Uterus (tissue), 3 donors: ENCODE measurements at regions not wholly inside any gene's neighbourhood (a gene's known extent, or its start where the extent isn't known, plus 50 kb on each side); places are given as distances from the start of the nearest gene placed in this dataset.

ENCODE experiments used
- DNase-seq, 2 donors: peaks; one replicate each; pipeline ENCODE4 v3.0.0-alpha.2; 2019 to 2020
- H3K27ac ChIP-seq, 2 donors: fragments of 200-600 bp; sonication (generic); 1 replicate in 1 of 2; 2 replicates in 1 of 2; pipeline ENCODE4 v1.5.1; 2016 to 2018
- H3K27me3 ChIP-seq, 2 donors: fragments of 200-600 bp; sonication (generic); one replicate each; pipeline ENCODE4 v1.5.1; 2018 to 2019; ENCODE audit warnings: control low read depth in 1 of 2
- H3K36me3 ChIP-seq, 2 donors: fragments of 200-600 bp; sonication (generic); one replicate each; pipeline ENCODE4 v1.5.1; 2019; ENCODE audit warnings: control low read depth in 1 of 2
- H3K4me1 ChIP-seq, 2 donors: fragments of 200-600 bp; sonication (generic); one replicate each; pipeline ENCODE4 v1.5.1; 2018 to 2019; ENCODE audit warnings: control low read depth in 1 of 2
- H3K4me3 ChIP-seq, 2 donors: fragments of 200-600 bp; sonication (generic); 1 replicate in 1 of 2; 2 replicates in 1 of 2; pipeline ENCODE4 v1.5.1; 2018 to 2019; ENCODE audit warnings: mild to moderate bottlenecking in 1 of 2
- H3K9me3 ChIP-seq, 2 donors: fragments of 200-600 bp; sonication (generic); one replicate each; pipeline ENCODE4 v1.5.1; 2019; ENCODE audit warnings: control low read depth in 1 of 2
- POLR2A ChIP-seq, 2 donors: fragments of 450-650 bp; IDR thresholded peaks; one replicate each; pipeline ENCODE4 v1.6.1; 2016; ENCODE audit warnings: antibody characterized with exemption in 2 of 2, mild to moderate bottlenecking in 1 of 2, moderate library complexity in 1 of 2
- intact Hi-C: fragments of 100-400 bp; cut with DNase I; formaldehyde crosslinking; loops from one replicate; pipeline ENCODE4 v1.15.1; 2023; ENCODE audit warnings: low total_unique reads
- TF ChIP-seq, protein P1 (sequence below), 4 experiments: fragments of 200-600 bp in 2 of 4; fragments of 450-650 bp in 2 of 4; sonication (generic) in 2 of 4; IDR thresholded peaks; one replicate each; pipeline ENCODE4 v1.5.1; 2016 to 2019; ENCODE audit warnings: antibody characterized with exemption in 4 of 4, mild to moderate bottlenecking in 2 of 4, moderate library complexity in 1 of 4
- donor health status: DM: yes; HTN: yes; CAD: no.

DNA sequence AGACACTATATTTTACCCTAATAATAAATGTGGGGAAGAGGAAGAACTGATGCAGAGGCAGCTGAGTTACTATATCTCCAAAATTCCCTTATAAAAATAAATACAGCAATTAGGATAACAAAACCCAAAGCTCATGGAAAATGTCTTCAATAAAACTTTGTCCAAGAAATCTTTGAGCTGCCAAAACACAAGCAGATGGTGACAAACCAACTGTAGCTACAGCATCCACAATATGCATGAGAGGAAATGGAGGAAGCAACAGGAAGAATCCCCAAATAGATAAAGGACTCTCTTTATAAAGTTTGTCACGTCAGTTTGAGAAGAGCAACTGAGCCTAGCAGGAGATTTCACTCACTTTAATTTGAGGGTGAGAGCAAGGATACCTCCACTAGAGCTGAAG is 638.2 kb downstream of the IGSF11 start:
- Histone ChIP-seq H3K4me3 (no peak overlapping the region), H3K27ac (no peak overlapping the region), H3K4me1 (no peaks in the 10 kb centered on the region), H3K9me3 (no peaks in the 10 kb centered on the region), H3K27me3 (no peaks in the 10 kb centered on the region), H3K36me3 (no peaks in the 10 kb centered on the region)
- no peak for TF ChIP-seq POLR2A (IDR thresholded peaks at IDR 0.05)
- TF ChIP-seq, protein P1, sequence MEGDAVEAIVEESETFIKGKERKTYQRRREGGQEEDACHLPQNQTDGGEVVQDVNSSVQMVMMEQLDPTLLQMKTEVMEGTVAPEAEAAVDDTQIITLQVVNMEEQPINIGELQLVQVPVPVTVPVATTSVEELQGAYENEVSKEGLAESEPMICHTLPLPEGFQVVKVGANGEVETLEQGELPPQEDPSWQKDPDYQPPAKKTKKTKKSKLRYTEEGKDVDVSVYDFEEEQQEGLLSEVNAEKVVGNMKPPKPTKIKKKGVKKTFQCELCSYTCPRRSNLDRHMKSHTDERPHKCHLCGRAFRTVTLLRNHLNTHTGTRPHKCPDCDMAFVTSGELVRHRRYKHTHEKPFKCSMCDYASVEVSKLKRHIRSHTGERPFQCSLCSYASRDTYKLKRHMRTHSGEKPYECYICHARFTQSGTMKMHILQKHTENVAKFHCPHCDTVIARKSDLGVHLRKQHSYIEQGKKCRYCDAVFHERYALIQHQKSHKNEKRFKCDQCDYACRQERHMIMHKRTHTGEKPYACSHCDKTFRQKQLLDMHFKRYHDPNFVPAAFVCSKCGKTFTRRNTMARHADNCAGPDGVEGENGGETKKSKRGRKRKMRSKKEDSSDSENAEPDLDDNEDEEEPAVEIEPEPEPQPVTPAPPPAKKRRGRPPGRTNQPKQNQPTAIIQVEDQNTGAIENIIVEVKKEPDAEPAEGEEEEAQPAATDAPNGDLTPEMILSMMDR (IDR thresholded peaks at IDR 0.05), result no peak
- intact Hi-C loops, result no loop called here
- DNase-seq, result no peak

DNA sequence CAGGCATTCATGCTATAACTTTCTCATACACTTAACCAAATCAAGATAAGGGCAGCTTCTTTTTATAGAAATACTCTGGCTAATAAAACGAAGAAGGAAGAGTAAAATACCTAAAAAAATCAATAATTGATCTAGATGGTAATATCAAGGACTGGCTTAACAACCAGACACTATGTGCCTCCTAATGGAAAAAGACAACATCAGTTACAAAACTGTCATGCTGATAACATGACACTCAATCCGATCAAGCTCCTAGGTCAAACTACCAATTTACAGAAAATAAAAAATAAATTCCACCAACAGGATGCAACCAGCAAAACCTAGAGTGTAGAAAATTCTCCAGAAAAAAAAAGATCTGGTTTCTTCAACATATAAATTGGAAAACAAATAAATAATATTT is 634.6 kb downstream of the IGSF11 start:
- intact Hi-C loops, result no loop called here
- H3K27ac ChIP-seq, result no peak overlapping the region
- no peaks in the 10 kb centered on the region for H3K27me3 ChIP-seq
- TF ChIP-seq, protein P1 (IDR thresholded peaks at IDR 0.05), result no peak
- no peak for TF ChIP-seq POLR2A (IDR thresholded peaks at IDR 0.05)
- H3K9me3 ChIP-seq, result no peaks in the 10 kb centered on the region
- DNase-seq, result no peak
- H3K36me3 ChIP-seq, result no peaks in the 10 kb centered on the region
- no peak overlapping the region for H3K4me3 ChIP-seq
- H3K4me1 ChIP-seq, result no peaks in the 10 kb centered on the region

DNA sequence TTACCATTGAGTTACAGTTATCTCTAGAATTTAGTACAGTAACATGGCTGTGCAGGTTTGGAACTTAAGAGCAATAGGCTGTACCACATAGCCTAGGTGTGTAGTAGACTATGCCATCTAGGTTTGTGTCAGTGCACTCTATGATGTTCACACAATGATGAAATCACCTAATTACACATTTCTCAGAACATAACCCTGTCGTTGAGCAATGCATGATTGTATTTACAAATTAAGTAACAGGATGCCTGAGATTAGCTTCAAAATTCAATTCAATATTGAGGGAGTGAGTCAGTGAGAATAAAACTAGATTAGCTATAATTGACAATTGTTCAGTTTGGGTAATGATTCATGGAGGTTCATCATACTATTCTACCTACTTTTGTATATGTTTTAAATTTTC is 633.8 kb downstream of the IGSF11 start:
- no peak for DNase-seq
- no peaks in the 10 kb centered on the region for H3K9me3 ChIP-seq
- no peak overlapping the region for H3K4me3 ChIP-seq
- H3K27ac ChIP-seq, result no peak overlapping the region
- intact Hi-C loops, result no loop called here
- TF ChIP-seq, protein P1 (IDR thresholded peaks at IDR 0.05), result no peak
- no peak for TF ChIP-seq POLR2A (IDR thresholded peaks at IDR 0.05)
- H3K27me3 ChIP-seq, result no peaks in the 10 kb centered on the region
- no peaks in the 10 kb centered on the region for H3K36me3 ChIP-seq
- H3K4me1 ChIP-seq, result no peaks in the 10 kb centered on the region

DNA sequence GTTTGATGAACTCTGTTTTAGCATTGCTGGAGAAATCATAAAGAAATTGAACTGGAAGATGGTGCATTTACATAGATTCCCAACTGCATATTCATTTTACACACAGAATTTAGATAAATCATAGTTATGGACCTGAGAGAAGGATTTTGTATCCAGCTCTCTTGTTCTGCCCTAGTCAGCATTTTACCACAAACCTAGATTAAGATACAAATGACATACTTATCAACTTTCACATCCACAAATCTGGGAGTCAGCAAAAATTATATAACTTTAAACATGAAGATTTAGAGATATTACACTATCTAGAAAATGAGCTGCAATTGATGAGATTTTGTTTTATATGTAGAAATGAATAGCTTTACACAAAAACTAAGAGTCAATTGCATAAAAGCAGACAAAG is 632.8 kb downstream of the IGSF11 start:
- DNase-seq, result no peak
- H3K27ac ChIP-seq, result no peak overlapping the region
- no peaks in the 10 kb centered on the region for H3K9me3 ChIP-seq
- no peak for TF ChIP-seq POLR2A (IDR thresholded peaks at IDR 0.05)
- no peaks in the 10 kb centered on the region for H3K36me3 ChIP-seq
- H3K4me1 ChIP-seq, result no peaks in the 10 kb centered on the region
- H3K27me3 ChIP-seq, result no peaks in the 10 kb centered on the region
- intact Hi-C loops, result no loop called here
- H3K4me3 ChIP-seq, result no peak overlapping the region

DNA sequence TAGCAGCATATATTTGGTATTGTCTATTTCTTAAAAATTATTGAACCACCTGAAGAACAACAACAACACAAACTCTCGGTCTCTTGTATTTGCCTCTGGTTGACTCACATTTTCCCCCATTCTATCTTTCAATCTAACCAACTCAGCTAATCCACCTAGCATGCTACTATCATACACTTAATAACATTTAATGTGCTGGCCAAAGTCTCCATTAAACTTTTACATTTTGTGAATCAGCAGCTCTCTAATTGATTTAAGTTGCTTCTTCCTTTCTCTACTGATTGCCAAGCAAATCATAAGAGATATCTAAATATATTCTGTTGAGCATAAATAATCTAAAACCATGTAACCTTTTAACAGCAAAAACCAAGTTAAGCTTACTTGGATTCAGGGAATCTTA is 631.7 kb downstream of the IGSF11 start:
- TF ChIP-seq POLR2A (IDR thresholded peaks at IDR 0.05), result no peak
- TF ChIP-seq, protein P1 (IDR thresholded peaks at IDR 0.05), result no peak
- no peaks in the 10 kb centered on the region for H3K9me3 ChIP-seq
- intact Hi-C loops, result no loop called here
- no peak overlapping the region for H3K27ac ChIP-seq
- no peaks in the 10 kb centered on the region for H3K36me3 ChIP-seq
- no peak for DNase-seq
- no peak overlapping the region for H3K4me3 ChIP-seq
- H3K27me3 ChIP-seq, result no peaks in the 10 kb centered on the region
- no peaks in the 10 kb centered on the region for H3K4me1 ChIP-seq

DNA sequence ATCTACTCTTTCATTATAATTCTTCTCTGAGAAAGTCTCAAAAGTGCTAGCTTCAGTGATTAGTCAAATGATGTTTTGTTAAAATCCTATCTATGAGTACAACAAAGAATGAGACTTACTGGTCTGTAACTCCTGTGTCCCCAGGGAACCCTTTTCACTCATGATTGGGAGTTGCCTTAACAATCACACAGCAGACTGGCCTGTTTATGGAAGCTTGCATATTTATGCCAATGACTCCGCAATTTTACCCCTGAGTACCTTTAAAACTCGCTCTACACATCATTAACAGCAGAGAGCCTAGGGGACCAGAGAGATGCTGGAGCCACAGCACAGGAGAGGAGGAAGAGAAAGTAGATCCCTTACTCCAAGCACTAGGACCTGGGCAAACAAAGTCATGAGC is 628.1 kb downstream of the IGSF11 start:
- no peaks in the 10 kb centered on the region for H3K36me3 ChIP-seq
- no peaks in the 10 kb centered on the region for H3K27me3 ChIP-seq
- intact Hi-C loops, result no loop called here
- H3K27ac ChIP-seq, result no peak overlapping the region
- TF ChIP-seq POLR2A (IDR thresholded peaks at IDR 0.05), result no peak
- TF ChIP-seq, protein P1 (IDR thresholded peaks at IDR 0.05), result no peak
- H3K9me3 ChIP-seq, result no peaks in the 10 kb centered on the region
- no peak for DNase-seq
- H3K4me1 ChIP-seq, result no peaks in the 10 kb centered on the region
- no peak overlapping the region for H3K4me3 ChIP-seq
